HCT116 (cell line): ENCODE measurements at regions not wholly inside any gene's neighbourhood (a gene's known extent, or its start where the extent isn't known, plus 50 kb on each side); places are given as distances from the start of the nearest gene placed in this dataset.

ENCODE experiments used
- ATAC-seq: fragments of 200-7000 bp; cut with Tn5 transposase; 2 replicates; pipeline ENCODE4 v1.9.1; 2020; ENCODE audit warnings: mild to moderate bottlenecking, moderate library complexity
- BruUV-seq: library from RNA; stranded (reverse); fragments of 400-500 nt; replicated peaks from 2 replicates; lab custom pipeline; 2021; lab: Mats Ljungman, UMichigan
- CTCF ChIA-PET: fragments of 300-600 bp; sonication (Branson Sonifier 250); formaldehyde crosslinking; loops from one replicate; lab custom pipeline; 2021; ENCODE audit warnings: antibody characterized with exemption; lab: Charles Lee
- POLR2A ChIA-PET: fragments of 300-600, 350-600 bp; sonication (Branson Sonifier 250); formaldehyde crosslinking; loops from one replicate; lab custom pipeline; 2021; ENCODE audit warnings: antibody characterized with exemption; lab: Charles Lee
- RAD21 ChIA-PET, 2 experiments: fragments of 300-600 bp; sonication (Branson Sonifier 250); formaldehyde crosslinking; loops; one replicate each; lab custom pipeline; 2023; ENCODE audit warnings: low total read pairs in 2 of 2; ENCODE audit not compliant: uncharacterized antibody in 2 of 2, unreplicated experiment in 2 of 2, low non-redundant PET in 1 of 2; lab: Charles Lee
- DNase-seq: peaks from one replicate; pipeline ENCODE4 v3.0.0-alpha.2; 2010; ENCODE audit warnings: low read depth, low spot score
- H2AFZ ChIP-seq: fragments of 200-600 bp; shearing (Covaris generic), sonication (generic); 2 replicates; pipeline ENCODE4 v1.6.1; 2017; ENCODE audit warnings: low read depth, mixed run types, mixed read lengths, antibody characterized with exemption, low read length; ENCODE audit not compliant: poor library complexity, severe bottlenecking
- H3K27ac ChIP-seq: 2 replicates; pipeline ENCODE4 v1.5.1; 2012; ENCODE audit warnings: low read depth, low read length
- H3K27me3 ChIP-seq: fragments of 200-600 bp; sonication (generic); 2 replicates; pipeline ENCODE4 v1.6.1; 2016; ENCODE audit warnings: mixed run types, low read length, mixed read lengths; ENCODE audit not compliant: insufficient read depth
- H3K36me3 ChIP-seq, 2 experiments: fragments of 200-500 bp in 1 of 2; fragments of 200-600 bp in 1 of 2; sonication (Bioruptor generic) in 1 of 2; sonication (generic) in 1 of 2; 2 replicates each; pipeline versions ENCODE4 v1.5.1 to v1.6.1; 2014 to 2016; ENCODE audit warnings: low read length in 2 of 2, inconsistent platforms in 1 of 2, mixed read lengths in 1 of 2, mixed run types in 1 of 2; ENCODE audit not compliant: insufficient read depth in 2 of 2, control insufficient read depth in 1 of 2
- H3K4me1 ChIP-seq, 2 experiments: fragments of 200-600 bp in 1 of 2; sonication (generic) in 1 of 2; 2 replicates each; pipeline versions ENCODE4 v1.5.1 to v1.6.1; 2012 to 2017; ENCODE audit warnings: low read length in 2 of 2, inconsistent platforms in 1 of 2, mild to moderate bottlenecking in 1 of 2, mixed read lengths in 1 of 2, mixed run types in 1 of 2, moderate library complexity in 1 of 2; ENCODE audit not compliant: insufficient read depth in 2 of 2, control insufficient read depth in 1 of 2
- H3K4me2 ChIP-seq: fragments of 200-600 bp; sonication (generic); 2 replicates; pipeline ENCODE4 v1.6.1; 2017; ENCODE audit warnings: mixed run types, low read length, mixed read lengths
- H3K4me3 ChIP-seq, 2 experiments: fragments of 200-600 bp in 1 of 2; sonication (generic) in 1 of 2; replicated peaks in 1 of 2; 2 replicates each; pipeline ENCODE4 v1.5.1; 2011 to 2016; ENCODE audit warnings: low read length in 2 of 2, control low read depth in 1 of 2, low read depth in 1 of 2, mild to moderate bottlenecking in 1 of 2, mixed read lengths in 1 of 2, mixed run types in 1 of 2
- H3K79me2 ChIP-seq: fragments of 200-600 bp; sonication (generic); 2 replicates; pipeline ENCODE4 v1.6.1; 2017; ENCODE audit warnings: mild to moderate bottlenecking, mixed run types, low read length, moderate library complexity, mixed read lengths; ENCODE audit not compliant: insufficient read depth
- H3K9ac ChIP-seq: fragments of 200-600 bp; sonication (generic); 2 replicates; pipeline ENCODE4 v1.6.1; 2016; ENCODE audit warnings: low read length, mixed read lengths
- H3K9me2 ChIP-seq: fragments of 200-600 bp; sonication (generic), shearing (Covaris generic); 2 replicates; pipeline ENCODE4 v1.6.1; 2017; ENCODE audit warnings: mixed run types, mild to moderate bottlenecking, moderate library complexity; ENCODE audit not compliant: insufficient read depth
- H3K9me3 ChIP-seq, 2 experiments: fragments of 200-500 bp in 1 of 2; fragments of 200-600 bp in 1 of 2; sonication (Bioruptor generic) in 1 of 2; sonication (generic) in 1 of 2; 2 replicates each; pipeline ENCODE4 v1.6.1; 2014 to 2017; ENCODE audit warnings: low read length in 2 of 2, mixed read lengths in 2 of 2, inconsistent platforms in 1 of 2, low read depth in 1 of 2, mild to moderate bottlenecking in 1 of 2, mixed run types in 1 of 2, moderate library complexity in 1 of 2; ENCODE audit not compliant: control insufficient read depth in 1 of 2, insufficient read depth in 1 of 2
- H4K20me1 ChIP-seq: fragments of 200-600 bp; sonication (generic), shearing (Covaris generic); 2 replicates; pipeline ENCODE4 v1.6.1; 2017; ENCODE audit warnings: mixed run types, mild to moderate bottlenecking, moderate library complexity; ENCODE audit not compliant: insufficient read depth
- ATF3 ChIP-seq: IDR thresholded peaks from 2 replicates; pipeline ENCODE4 v1.6.1; 2012
- CBX3 ChIP-seq: IDR thresholded peaks from 2 replicates; pipeline ENCODE4 v1.6.1; 2012; ENCODE audit warnings: low read depth
- CEBPB ChIP-seq: IDR thresholded peaks from 2 replicates; pipeline ENCODE4 v1.6.1; 2012; ENCODE audit warnings: low read depth
- CTCF ChIP-seq, 3 experiments: fragments of 200-600 bp in 1 of 3; sonication (generic) in 1 of 3; IDR thresholded peaks in 2 of 3; conservative IDR thresholded peaks in 1 of 3; 2 replicates each; pipeline ENCODE4 v1.5.1; 2012 to 2017; ENCODE audit warnings: low read depth in 2 of 3, low read length in 2 of 3, antibody characterized with exemption in 1 of 3, borderline replicate concordance in 1 of 3, control low read depth in 1 of 3, mild to moderate bottlenecking in 1 of 3, mixed read lengths in 1 of 3, mixed run types in 1 of 3, moderate library complexity in 1 of 3; ENCODE audit not compliant: insufficient read depth in 1 of 3
- EGR1 ChIP-seq: IDR thresholded peaks from 2 replicates; pipeline ENCODE4 v1.6.1; 2012; ENCODE audit warnings: low read depth
- ELF1 ChIP-seq: IDR thresholded peaks from 2 replicates; pipeline ENCODE4 v1.6.1; 2012; ENCODE audit warnings: low read depth, borderline replicate concordance
- EZH2 ChIP-seq: fragments of 200-600 bp; sonication (generic); IDR thresholded peaks from 2 replicates; pipeline ENCODE4 v1.6.1; 2017; ENCODE audit warnings: antibody characterized with exemption, mixed run types
- EZH2phosphoT487 ChIP-seq: fragments of 200-600 bp; IDR thresholded peaks from 2 replicates; pipeline ENCODE4 v1.6.1; 2018; ENCODE audit warnings: antibody characterized with exemption, borderline replicate concordance
- FOSL1 ChIP-seq: IDR thresholded peaks from 2 replicates; pipeline ENCODE4 v1.6.1; 2012; ENCODE audit warnings: low read depth
- MAX ChIP-seq: IDR thresholded peaks from 2 replicates; pipeline ENCODE4 v1.6.1; 2012
- POLR2A ChIP-seq: IDR thresholded peaks from 2 replicates; pipeline ENCODE4 v1.7.0; 2011; ENCODE audit warnings: borderline replicate concordance; ENCODE audit not compliant: insufficient read depth, insufficient read length; ENCODE audit errors: extremely low read depth
- RAD21 ChIP-seq: IDR thresholded peaks from 2 replicates; pipeline ENCODE4 v1.6.1; 2012; ENCODE audit warnings: low read depth, mild to moderate bottlenecking
- SIN3A ChIP-seq: IDR thresholded peaks from 2 replicates; pipeline ENCODE4 v1.6.1; 2012; ENCODE audit warnings: low read depth
- SP1 ChIP-seq: IDR thresholded peaks from 2 replicates; pipeline ENCODE4 v1.6.1; 2012; ENCODE audit warnings: low read depth
- SRF ChIP-seq: IDR thresholded peaks from 2 replicates; pipeline ENCODE4 v1.6.1; 2012; ENCODE audit warnings: low read depth
- TCF7L2 ChIP-seq: IDR thresholded peaks from 2 replicates; pipeline ENCODE4 v1.7.0; 2011; ENCODE audit warnings: borderline replicate concordance, inconsistent platforms; ENCODE audit not compliant: insufficient read depth, insufficient read length; ENCODE audit errors: extremely low read depth
- ZBTB33 ChIP-seq: IDR thresholded peaks from 2 replicates; pipeline ENCODE4 v1.6.1; 2011; ENCODE audit warnings: mild to moderate bottlenecking, low read length, moderate library complexity; ENCODE audit not compliant: insufficient replicate concordance; ENCODE audit errors: extremely low read depth
- ZFX ChIP-seq: fragments of 450-650 bp; IDR thresholded peaks from 2 replicates; pipeline ENCODE4 v1.6.1; 2017
- ZNF274 ChIP-seq: fragments of 200-500 bp; sonication (Bioruptor generic); IDR thresholded peaks from 2 replicates; pipeline ENCODE4 v1.6.1; 2014; ENCODE audit warnings: mild to moderate bottlenecking, low read depth, low read length, inconsistent platforms
- intact Hi-C: fragments of 100-400 bp; cut with micrococcal nuclease; formaldehyde crosslinking; loops from 2 replicates; pipeline ENCODE4 v1.10.0; 2022

GRCh38 chrX:116345958-116346357, 90.4 kb upstream of the SLC6A14 start:
- Histone ChIP-seq H4K20me1 (no peaks in the 10 kb centered on the region), H3K79me2 (no peaks in the 10 kb centered on the region), H3K4me2 (no peak overlapping the region), H3K27me3 (no peaks in the 10 kb centered on the region), H3K4me3 (no peak overlapping the region), H3K27ac (no peak overlapping the region), H3K36me3 (no peaks in the 10 kb centered on the region), H3K9me2 (no peaks in the 10 kb centered on the region), H3K4me1 (no peaks in the 10 kb centered on the region), H3K9me3 (no peaks in the 10 kb centered on the region), H2AFZ (no peak overlapping the region), H3K9ac (no peak overlapping the region)
- ATAC-seq (no peak), DNase-seq (no peak)
- no peak for TF ChIP-seq RAD21
- no peak for TF ChIP-seq ELF1
- TF ChIP-seq POLR2A = no peak
- TF ChIP-seq SRF = no peak
- no peak for TF ChIP-seq EZH2
- no peak for TF ChIP-seq CTCF (IDR thresholded peaks at IDR 0.05 in 2 of 3, conservative IDR thresholded peaks at IDR 0.05 in 1 of 3; ENCODE audit: borderline replicate concordance in 1 of 3, insufficient read depth in 1 of 3, low read depth in 2 of 3, low read length in 2 of 3)
- no peak for TF ChIP-seq SIN3A
- no peak for TF ChIP-seq SP1
- TF ChIP-seq CBX3 = no peak
- ChIA-PET CTCF (no interaction called here), POLR2A (no interaction called here), RAD21 (no interaction called here)
- no TSS peak for BruUV-seq
- intact Hi-C loops = no loop called here

- Histone ChIP-seq H3K27me3 (no peaks in the 10 kb centered on the region), H3K9me3 (no peaks in the 10 kb centered on the region), H3K27ac (no peak overlapping the region), H3K4me1 (no peaks in the 10 kb centered on the region), H3K9me2 (no peaks in the 10 kb centered on the region), H3K36me3 (no peaks in the 10 kb centered on the region), H3K9ac (no peak overlapping the region), H3K4me3 (no peak overlapping the region), H4K20me1 (no peaks in the 10 kb centered on the region), H2AFZ (no peak overlapping the region), H3K4me2 (no peak overlapping the region), H3K79me2 (no peaks in the 10 kb centered on the region)
- intact Hi-C loops = no loop called here
- no peak for ATAC-seq
- ChIA-PET RAD21 (no interaction called here), CTCF (no interaction called here), POLR2A (no interaction called here)
- DNase-seq = no peak
- BruUV-seq = no TSS peak
- TF ChIP-seq ZBTB33 (no peak), CEBPB (no peak), ZNF274 (no peak), RAD21 (no peak), EGR1 (no peak), EZH2 (no peak), MAX (no peak), SRF (no peak), CBX3 (no peak), EZH2phosphoT487 (no peak), TCF7L2 (no peak), POLR2A (no peak), ZFX (no peak), FOSL1 (no peak), SP1 (no peak), ATF3 (no peak)
Measured at GRCh38 chrX:116357329-116357728, 79.1 kb upstream of the SLC6A14 start.
